NCI-H748 (cell line): ENCODE measurements at regions not wholly inside any gene's neighbourhood (a gene's known extent, or its start where the extent isn't known, plus 50 kb on each side); places are given as distances from the start of the nearest gene placed in this dataset.
"Not testable (repeated sequence)": the region's sequence is repeated elsewhere in the genome, so short reads cannot be mapped to it uniquely, and the experiment has no call there.

ENCODE experiments used
- DNase-seq: peaks from one replicate; lab custom pipeline; 2025; ENCODE audit not compliant: unreplicated experiment; lab: John Stamatoyannopoulos, UW

GRCh38 chr6:78500299-78501089 lies 366.9 kb upstream of the IRAK1BP1 start:
- no peak for DNase-seq

- DNase-seq: no peak
Observed at GRCh38 chr6:78502386-78502887, 364.9 kb upstream of the IRAK1BP1 start.

- no peak for DNase-seq
Observed at GRCh38 chr6:78505178-78505577, 362.2 kb upstream of the IRAK1BP1 start.

- DNase-seq: no peak
Observed at GRCh38 chr6:78511009-78511408, 356.3 kb upstream of the IRAK1BP1 start.

GRCh38 chr6:78513856-78514255 lies 353.5 kb upstream of the IRAK1BP1 start:
- peak; percentile 49 for DNase-seq

GRCh38 chr6:78515271-78515670 lies 352.1 kb upstream of the IRAK1BP1 start:
- no peak for DNase-seq

- DNase-seq: no peak
Observed at GRCh38 chr6:78517399-78517798, 350.0 kb upstream of the IRAK1BP1 start.

GRCh38 chr6:78523622-78524021 lies 343.7 kb upstream of the IRAK1BP1 start:
- no peak for DNase-seq

- no peak for DNase-seq
Observed at GRCh38 chr6:78525976-78526375, 341.4 kb upstream of the IRAK1BP1 start.

GRCh38 chr6:78526432-78526831 lies 340.9 kb upstream of the IRAK1BP1 start:
- no peak for DNase-seq

GRCh38 chr6:78528926-78529325 lies 338.4 kb upstream of the IRAK1BP1 start:
- no peak for DNase-seq

- no peak for DNase-seq
Observed at GRCh38 chr6:78530208-78530607, 337.1 kb upstream of the IRAK1BP1 start.

- no peak for DNase-seq
Observed at GRCh38 chr6:78533426-78533825, 333.9 kb upstream of the IRAK1BP1 start.

- no peak for DNase-seq
Observed at GRCh38 chr6:78533876-78534275, 333.5 kb upstream of the IRAK1BP1 start.

- DNase-seq: no peak
Observed at GRCh38 chr6:78538002-78538401, 329.3 kb upstream of the IRAK1BP1 start.

- not testable (repeated sequence) for DNase-seq
Observed at GRCh38 chr6:78547636-78548035, 319.7 kb upstream of the IRAK1BP1 start.

GRCh38 chr6:78551361-78551760 lies 316.0 kb upstream of the IRAK1BP1 start:
- DNase-seq: no peak

- DNase-seq: no peak
Observed at GRCh38 chr6:78552435-78552834, 314.9 kb upstream of the IRAK1BP1 start.

GRCh38 chr6:78554341-78554740 lies 313.0 kb upstream of the IRAK1BP1 start:
- no peak for DNase-seq

GRCh38 chr6:78559056-78559455 lies 308.3 kb upstream of the IRAK1BP1 start:
- no peak for DNase-seq

GRCh38 chr6:78561015-78561414 lies 306.3 kb upstream of the IRAK1BP1 start:
- DNase-seq: no peak

GRCh38 chr6:78565997-78566396 lies 301.4 kb upstream of the IRAK1BP1 start:
- no peak for DNase-seq

- DNase-seq: no peak
Observed at GRCh38 chr6:78570044-78570443, 297.3 kb upstream of the IRAK1BP1 start.
